GM19025 (cell line): ENCODE measurements at regions not wholly inside any gene's neighbourhood (a gene's known extent, or its start where the extent isn't known, plus 50 kb on each side); places are given as distances from the start of the nearest gene placed in this dataset.
"Not testable (repeated sequence)": the region's sequence is repeated elsewhere in the genome, so short reads cannot be mapped to it uniquely, and the experiment has no call there.

Source experiments
- ATAC-seq: cut with Tn5 transposase; IDR thresholded peaks from one replicate; pipeline ENCODE4 v1.9.1; 2021; ENCODE audit warnings: mild to moderate bottlenecking, low read depth, moderate library complexity; ENCODE audit not compliant: unreplicated experiment

GRCh38 chr20:12112089-12112474, 194.4 kb downstream of the BTBD3 start:
- ATAC-seq: no peak

- no peak for ATAC-seq
These were observed 195.0 kb downstream of the BTBD3 start for GRCh38 chr20:12112665-12113064.

- ATAC-seq: no peak
These were observed 195.4 kb downstream of the BTBD3 start for GRCh38 chr20:12113075-12113467.

- ATAC-seq: no peak
These were observed 196.0 kb downstream of the BTBD3 start for GRCh38 chr20:12113468-12114371.

GRCh38 chr20:12129114-12129513, 211.4 kb downstream of the BTBD3 start:
- not testable (repeated sequence) for ATAC-seq

- not testable (repeated sequence) for ATAC-seq
These were observed 211.8 kb downstream of the BTBD3 start for GRCh38 chr20:12129532-12129931.

GRCh38 chr20:12130781-12131180, 213.1 kb downstream of the BTBD3 start:
- ATAC-seq: no peak

GRCh38 chr20:12133553-12133952, 215.9 kb downstream of the BTBD3 start:
- ATAC-seq: no peak

GRCh38 chr20:12145951-12146350, 228.3 kb downstream of the BTBD3 start:
- ATAC-seq: not testable (repeated sequence)

- ATAC-seq: no peak
These were observed 235.3 kb downstream of the BTBD3 start for GRCh38 chr20:12152996-12153395.

- no peak for ATAC-seq
These were observed 235.9 kb downstream of the BTBD3 start for GRCh38 chr20:12153628-12154027.

- no peak for ATAC-seq
These were observed 238.6 kb downstream of the BTBD3 start for GRCh38 chr20:12156252-12156651.

GRCh38 chr20:12159261-12159660, 241.6 kb downstream of the BTBD3 start:
- ATAC-seq: no peak

- no peak for ATAC-seq
These were observed 244.0 kb downstream of the BTBD3 start for GRCh38 chr20:12161734-12162133.

GRCh38 chr20:12166053-12166717, 248.5 kb downstream of the BTBD3 start:
- ATAC-seq: no peak

- ATAC-seq: no peak
These were observed 252.7 kb downstream of the BTBD3 start for GRCh38 chr20:12170406-12170805.

- no peak for ATAC-seq
These were observed 254.3 kb downstream of the BTBD3 start for GRCh38 chr20:12171923-12172524.

GRCh38 chr20:12173347-12174012, 255.8 kb downstream of the BTBD3 start:
- no peak for ATAC-seq

GRCh38 chr20:12175538-12175937, 257.8 kb downstream of the BTBD3 start:
- ATAC-seq: no peak

- no peak for ATAC-seq
These were observed 260.1 kb downstream of the BTBD3 start for GRCh38 chr20:12177657-12178293.
